Esophagus muscularis mucosa (tissue), 3 donors: ENCODE measurements at regions not wholly inside any gene's neighbourhood (a gene's known extent, or its start where the extent isn't known, plus 50 kb on each side); places are given as distances from the start of the nearest gene placed in this dataset.

Experiments used
- POLR2AphosphoS5 ChIP-seq, 2 donors: sonication (generic); formaldehyde crosslinking; IDR thresholded peaks; one replicate each; pipeline ENCODE4 v1.6.1; 2017; ENCODE audit warnings: antibody characterized with exemption in 2 of 2
- TF ChIP-seq, protein P1 (sequence below), 3 experiments: fragments of 200-600 bp in 2 of 3; fragments of 450-650 bp in 1 of 3; sonication (generic) in 2 of 3; IDR thresholded peaks; one replicate each; pipeline ENCODE4 v1.5.1; 2017 to 2019; ENCODE audit warnings: antibody characterized with exemption in 3 of 3, mild to moderate bottlenecking in 2 of 3, moderate library complexity in 1 of 3

DNA sequence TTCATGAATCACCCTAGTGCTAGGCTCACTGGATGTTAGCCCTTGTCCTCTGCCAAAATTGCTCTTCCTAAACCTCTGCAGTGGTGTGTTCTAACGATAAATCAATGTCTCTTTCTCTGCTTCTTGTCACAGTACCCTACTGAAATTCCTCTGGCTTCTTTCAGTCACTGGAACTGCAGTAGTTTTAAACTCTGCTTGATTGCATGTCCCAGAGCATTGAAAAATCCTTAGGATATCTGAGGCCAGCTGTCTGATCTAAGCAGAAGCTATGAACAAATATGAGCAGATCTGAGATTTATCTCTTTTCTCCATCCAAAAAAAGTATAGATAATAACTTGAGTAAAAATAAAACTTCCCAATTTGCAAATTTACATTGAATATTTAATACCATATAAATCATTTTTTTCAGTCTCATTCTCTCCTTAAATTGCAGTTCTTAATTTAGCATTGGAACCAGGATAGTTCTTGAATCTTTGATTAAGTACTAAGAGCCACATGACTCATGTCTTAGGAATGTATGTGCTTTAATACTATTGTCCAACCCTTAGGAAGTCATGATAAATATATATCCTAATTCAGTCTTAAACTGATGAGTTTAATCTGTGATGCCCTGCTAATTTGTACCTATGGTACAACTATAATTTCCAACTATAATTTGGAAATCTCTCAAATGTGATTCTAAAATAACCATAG lies 169.7 kb downstream of the PDHA2 start:
- TF ChIP-seq, protein P1, sequence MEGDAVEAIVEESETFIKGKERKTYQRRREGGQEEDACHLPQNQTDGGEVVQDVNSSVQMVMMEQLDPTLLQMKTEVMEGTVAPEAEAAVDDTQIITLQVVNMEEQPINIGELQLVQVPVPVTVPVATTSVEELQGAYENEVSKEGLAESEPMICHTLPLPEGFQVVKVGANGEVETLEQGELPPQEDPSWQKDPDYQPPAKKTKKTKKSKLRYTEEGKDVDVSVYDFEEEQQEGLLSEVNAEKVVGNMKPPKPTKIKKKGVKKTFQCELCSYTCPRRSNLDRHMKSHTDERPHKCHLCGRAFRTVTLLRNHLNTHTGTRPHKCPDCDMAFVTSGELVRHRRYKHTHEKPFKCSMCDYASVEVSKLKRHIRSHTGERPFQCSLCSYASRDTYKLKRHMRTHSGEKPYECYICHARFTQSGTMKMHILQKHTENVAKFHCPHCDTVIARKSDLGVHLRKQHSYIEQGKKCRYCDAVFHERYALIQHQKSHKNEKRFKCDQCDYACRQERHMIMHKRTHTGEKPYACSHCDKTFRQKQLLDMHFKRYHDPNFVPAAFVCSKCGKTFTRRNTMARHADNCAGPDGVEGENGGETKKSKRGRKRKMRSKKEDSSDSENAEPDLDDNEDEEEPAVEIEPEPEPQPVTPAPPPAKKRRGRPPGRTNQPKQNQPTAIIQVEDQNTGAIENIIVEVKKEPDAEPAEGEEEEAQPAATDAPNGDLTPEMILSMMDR (IDR thresholded peaks at IDR 0.05) = no peak
- no peak for TF ChIP-seq POLR2AphosphoS5 (IDR thresholded peaks at IDR 0.05)
